ENCODE measurements at regions not wholly inside any gene's neighbourhood (a gene's known extent, or its start where the extent isn't known, plus 50 kb on each side); places are given as distances from the start of the nearest gene placed in this dataset.
"Not testable (repeated sequence)": the region's sequence is repeated elsewhere in the genome, so short reads cannot be mapped to it uniquely, and the experiment has no call there.

DNA sequence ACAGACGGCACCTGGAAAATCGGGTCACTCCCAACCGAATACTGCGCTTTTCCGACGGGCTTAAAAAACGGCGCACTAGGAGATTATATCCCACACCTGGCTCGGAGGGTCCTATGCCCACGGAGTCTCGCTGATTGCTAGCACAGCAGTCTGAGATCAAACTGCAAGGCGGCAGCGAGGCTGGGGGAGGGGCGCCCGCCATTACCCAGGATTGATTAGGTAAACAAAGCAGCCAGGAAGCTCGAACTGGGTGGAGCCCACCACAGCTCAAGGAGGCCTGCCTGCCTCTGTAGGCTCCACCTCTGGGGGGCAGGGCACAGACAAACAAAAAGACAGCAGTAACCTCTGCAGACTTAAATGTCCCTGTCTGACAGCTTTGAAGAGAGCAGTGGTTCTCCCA lies 64.5 kb downstream of the SLC30A10 start:
- not testable (repeated sequence) for DNase-seq (ENCODE audit: low read depth, low spot score)

DNA sequence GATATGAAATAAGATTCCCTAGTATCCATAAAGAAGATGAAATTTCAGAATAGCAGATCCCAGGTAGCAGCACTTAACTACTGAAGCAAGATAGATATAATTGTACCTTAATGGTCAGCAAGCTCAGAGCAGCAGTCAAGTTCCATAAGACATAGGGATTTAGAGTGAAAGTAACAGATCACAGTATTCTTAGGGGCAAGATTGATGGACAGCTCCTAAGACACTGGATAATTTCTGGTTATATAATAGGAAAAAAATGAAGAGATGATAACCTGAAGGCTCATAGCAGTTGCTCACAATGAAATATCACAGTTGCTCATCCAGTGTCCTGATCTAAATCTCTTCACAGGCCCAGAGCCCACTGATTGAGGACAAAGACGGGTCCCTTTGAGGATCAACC lies 66.0 kb downstream of the SLC30A10 start:
- DNase-seq (ENCODE audit: low read depth, low spot score) = no peak

DNA sequence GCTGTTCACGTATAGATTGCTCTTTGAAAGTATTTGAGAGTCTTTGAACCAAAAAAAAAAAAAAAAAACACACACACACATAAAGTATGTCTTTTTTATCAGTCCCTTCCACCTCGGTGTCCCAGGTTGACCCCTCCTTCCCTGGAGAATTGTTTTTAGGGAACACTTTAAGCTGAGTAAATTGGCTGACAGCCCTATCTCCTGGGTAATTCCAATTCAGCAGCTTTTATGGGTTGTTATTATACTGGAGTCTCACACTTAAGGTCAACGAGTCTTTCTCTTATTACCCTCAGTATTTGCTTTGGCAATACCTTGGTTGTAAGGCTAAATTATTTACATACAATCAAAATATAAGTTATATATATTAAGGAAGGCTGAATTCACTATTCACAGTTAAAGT lies 69.4 kb downstream of the SLC30A10 start:
- no peak for DNase-seq (ENCODE audit: low read depth, low spot score)

DNA sequence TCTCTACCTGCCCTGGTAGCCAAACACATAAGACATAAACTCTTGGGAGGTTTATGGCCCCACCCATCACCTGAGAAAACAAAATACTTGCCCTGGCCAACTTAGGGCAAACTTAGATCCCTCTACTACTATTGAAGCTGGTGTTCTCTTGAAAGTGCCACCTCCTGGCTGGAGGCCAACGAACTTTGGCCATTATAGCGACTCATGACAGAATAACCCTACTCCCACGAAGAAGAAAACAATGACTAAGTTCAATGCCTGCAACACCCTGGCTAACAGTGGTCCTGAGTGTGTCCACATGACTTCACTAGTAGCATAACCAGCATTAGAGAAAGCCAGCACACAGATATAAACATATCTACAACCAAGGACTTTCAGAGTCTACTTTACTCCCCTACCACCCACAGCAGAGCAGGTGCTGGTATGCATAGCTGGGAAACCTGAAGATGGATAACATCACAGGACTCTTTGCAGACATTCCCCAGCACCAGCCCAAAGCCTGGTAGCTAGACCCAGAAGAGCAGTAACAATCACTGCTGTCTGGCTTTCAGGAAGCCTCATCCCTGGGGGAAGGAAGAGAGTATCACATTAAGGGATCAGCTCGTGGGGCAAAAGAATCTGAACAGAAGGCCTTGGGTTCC lies 81.0 kb downstream of the SLC30A10 start:
- DNase-seq (ENCODE audit: low read depth, low spot score) = no peak

DNA sequence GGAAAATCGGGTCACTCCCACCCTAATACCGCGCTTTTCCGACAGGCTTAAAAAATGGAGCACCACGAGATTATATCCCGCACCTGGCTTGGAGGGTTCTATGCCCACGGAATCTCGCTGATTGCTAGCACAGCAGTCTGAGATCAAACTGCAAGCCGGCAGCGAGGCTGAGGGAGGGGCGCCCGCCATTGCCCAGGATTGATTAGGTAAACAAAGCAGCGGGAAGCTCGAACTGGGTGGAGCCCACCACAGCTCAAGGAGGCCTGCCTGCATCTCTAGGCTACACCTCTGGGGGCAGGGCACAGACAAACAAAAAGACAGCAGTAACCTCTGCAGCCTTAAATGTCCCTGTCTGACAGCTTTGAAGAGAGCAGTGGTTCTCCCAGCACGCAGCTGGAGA lies 88.8 kb downstream of the SLC30A10 start:
- DNase-seq (ENCODE audit: low read depth, low spot score) = not testable (repeated sequence)

DNA sequence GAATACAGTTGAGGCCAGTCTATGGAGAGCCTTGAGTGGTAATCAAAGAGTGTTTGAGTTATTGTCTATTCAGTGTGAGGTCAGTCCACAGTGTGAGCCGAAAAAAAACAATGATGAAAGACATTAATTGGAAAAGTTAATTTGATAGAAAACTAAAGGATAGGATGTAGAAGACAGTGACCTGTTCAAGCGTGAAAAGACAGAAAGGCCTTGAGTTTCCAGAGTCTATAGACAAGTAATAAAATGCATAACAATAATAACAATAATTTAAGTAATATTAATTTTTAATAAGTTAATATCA lies 90.4 kb downstream of the SLC30A10 start:
- DNase-seq (ENCODE audit: low read depth, low spot score) = no peak

DNA sequence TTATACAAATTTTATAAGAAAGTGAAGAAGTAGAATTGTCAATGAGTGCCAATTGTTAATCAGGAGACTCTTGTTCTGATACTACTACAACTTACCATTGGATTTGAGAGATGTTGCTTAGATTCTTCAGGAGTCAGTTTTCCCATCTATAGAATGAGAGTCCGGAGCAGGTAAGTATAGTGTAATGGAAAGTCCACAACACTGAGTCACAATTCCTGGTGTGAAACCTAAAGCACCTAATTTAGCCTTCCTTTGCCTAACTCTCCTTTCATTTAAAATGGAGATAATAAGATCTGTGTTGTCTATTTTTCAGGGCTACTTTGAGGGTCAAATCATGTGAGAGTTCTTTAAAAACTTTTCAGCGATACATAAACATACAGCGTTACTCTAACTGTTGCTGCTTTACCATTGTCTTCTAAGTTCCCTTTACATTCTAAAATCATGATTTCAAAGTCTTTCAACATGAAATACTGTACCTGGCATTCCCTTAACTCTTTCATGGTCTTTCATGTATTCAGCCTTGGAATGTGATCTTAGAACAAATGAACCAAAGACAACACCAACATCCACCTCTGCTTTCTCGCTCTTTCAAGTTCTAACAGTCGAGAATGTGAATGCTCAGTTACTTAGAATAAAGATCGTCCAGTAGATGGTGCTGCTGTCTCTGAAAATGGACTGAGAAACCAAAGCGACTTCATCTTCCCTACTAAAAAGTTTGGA lies 90.9 kb downstream of the SLC30A10 start:
- DNase-seq (ENCODE audit: low read depth, low spot score) = peak; percentile 34

DNA sequence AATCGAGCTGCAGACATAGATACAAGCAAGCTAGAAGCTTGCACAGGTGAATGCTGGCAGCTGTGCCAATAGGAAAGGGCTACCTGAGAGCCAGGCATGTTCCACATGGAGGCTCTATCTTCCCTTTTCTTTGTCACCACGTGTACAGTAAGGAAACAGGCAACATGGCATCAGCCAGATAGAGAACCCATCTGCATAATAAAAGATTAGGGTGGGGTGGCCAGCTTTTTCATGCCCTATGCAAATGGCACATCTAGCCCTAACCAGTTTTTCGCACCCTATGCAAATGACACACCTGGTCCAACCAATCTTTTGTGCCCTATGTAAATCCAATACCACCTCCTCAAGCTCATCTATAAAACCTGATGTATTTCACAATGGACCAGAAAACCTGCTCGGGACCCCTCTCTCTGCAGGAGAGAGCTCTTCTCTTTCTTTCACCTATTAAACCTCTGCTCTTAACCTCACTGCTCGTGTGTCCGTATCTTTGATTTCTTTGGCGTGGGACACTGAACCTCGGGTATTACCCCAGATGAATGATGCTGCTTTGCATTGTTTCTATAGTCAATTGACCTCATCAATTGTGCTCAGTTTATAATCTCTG lies 93.9 kb downstream of the SLC30A10 start:
- no peak for DNase-seq (ENCODE audit: low read depth, low spot score)

DNA sequence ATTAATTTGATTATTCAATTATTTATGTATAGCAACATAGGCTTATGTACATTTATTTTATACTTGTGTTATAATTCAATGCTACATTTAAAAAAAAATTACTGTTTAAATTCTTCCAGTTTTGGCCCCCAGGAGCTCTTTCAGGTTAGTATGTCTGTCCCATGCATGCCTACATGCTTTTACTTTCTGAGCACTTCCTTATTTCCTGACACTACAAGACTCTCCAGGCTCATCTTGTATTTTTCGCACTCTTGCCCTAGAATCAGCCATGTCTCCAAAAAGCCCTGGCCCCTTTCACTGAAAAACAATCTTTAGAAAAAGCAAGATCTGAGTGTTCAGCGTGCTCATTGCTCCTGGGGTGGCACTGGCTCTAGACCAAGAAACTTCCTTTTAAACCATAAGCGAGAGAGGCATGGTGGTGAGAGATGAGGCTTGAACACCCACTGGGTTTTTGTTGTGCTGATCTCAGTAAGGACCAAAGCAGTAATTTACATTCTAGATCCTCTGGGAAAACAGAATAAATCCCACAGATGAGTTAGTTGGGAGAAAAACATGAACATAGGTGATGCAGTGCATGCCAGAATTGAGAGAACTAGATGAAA lies 95.0 kb downstream of the SLC30A10 start:
- no peak for DNase-seq (ENCODE audit: low read depth, low spot score)

DNA sequence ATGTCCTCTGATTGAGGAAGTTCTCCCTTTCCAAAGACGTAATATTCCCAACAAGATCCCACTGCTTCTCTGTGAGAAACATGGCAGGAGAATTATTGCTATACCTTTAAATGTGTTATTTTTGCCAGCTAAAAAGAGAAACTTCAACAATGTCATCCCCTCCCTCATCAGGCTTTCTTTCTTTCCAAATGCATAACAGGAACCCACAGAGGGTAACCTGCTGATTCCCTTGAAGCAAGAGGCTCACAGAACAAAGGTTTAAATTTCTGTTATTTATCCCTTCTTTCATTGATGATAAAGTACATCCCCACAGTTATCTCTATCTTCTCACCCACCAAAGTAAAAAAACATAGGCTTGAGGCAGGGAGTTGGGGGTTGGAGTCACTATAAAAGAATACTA lies 102.1 kb downstream of the SLC30A10 start:
- no peak for DNase-seq (ENCODE audit: low read depth, low spot score)

DNA sequence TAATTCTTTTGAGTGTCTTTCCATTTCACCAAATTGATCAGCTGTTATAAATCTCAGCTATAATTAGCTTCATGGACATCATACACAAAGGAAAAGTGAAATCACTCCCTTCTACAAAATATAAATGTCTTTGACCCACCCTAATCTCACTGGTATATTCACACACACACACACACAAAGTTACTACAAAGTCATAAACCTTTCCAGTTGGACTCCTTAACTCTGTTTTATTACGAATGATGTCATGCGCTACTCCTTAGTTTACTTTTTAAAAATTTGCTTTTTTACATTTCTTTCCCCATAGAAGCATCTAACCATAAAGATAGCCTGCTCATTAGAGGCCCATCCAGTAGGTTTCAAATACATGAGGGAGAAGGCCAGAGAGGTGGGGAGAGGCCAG lies 103.0 kb downstream of the SLC30A10 start:
- DNase-seq (ENCODE audit: low read depth, low spot score) = no peak

DNA sequence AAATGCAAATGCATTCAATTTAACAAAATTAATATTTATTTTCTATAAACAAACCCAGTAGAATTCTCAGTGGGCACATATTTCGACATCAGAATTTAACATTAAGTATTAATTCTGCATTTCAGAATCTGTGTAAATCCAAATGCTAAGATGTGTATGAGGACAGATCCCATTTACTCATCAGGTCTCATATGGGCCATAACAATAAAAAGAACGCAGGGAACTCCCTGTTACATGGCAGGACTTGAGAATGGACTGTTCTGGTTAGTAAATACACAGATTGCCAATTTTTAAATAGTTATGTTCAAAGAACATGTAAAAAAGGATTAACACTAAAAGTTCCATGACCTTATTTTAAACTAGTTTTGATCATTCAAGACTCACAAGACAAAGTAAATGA lies 104.0 kb downstream of the SLC30A10 start:
- no peak for DNase-seq (ENCODE audit: low read depth, low spot score)

DNA sequence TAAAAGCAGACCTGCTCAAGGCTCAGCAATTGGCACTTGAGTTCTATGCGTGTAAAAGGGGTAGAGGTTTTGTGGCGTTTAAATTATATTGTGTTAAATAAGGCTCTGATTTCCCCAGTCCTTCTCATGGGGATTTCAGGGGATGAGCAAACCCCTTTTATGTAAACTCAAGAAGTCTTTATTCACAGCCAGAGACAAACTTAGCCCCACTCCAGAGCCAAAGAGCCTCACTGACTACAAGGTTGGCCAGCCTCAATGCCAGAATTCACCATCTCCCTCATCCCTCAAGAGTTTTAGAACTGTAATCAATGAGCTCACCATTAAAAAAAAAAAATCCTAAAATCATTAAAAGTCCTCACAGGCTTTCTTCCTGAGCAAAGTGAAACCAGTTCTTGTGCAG lies 107.8 kb downstream of the SLC30A10 start:
- no peak for DNase-seq (ENCODE audit: low read depth, low spot score)

DNA sequence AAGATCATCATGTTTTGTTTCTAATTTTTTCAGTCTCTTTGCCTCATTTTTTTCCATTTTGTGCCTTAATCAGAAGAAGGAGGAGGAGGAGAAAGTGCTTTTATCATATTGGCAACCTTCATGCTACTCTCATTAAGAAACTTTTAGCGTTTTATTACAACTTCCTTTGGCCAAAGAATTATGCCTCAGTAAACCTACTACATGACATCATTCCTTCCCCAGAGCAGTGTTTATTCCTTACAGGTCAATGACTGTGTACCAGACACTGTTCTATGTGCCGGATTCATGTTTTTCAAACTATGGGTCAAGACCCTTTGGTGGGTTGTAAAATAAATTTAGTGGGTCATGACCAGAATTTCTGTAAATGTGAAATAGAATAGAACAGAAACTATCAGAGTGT lies 110.4 kb downstream of the SLC30A10 start:
- DNase-seq (ENCODE audit: low read depth, low spot score) = no peak

DNA sequence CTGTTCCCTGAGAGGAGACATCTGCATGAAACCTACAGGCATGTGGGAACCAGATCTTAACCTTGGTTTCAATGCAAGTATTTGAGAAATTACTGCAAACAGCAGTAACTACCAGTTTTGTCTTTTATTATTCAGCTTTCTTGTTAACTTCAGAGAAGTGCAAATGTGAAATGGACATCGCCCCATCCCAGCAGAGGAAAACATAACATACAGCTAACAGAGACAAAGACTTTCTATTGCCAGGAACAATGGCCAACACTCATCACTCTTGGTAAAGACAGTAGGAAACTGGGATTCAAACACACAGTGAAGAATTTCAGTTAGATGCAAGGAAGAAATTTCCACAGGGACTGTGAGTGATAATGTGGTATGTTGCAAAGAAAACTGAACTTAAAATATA lies 115.1 kb downstream of the SLC30A10 start:
- DNase-seq (ENCODE audit: low read depth, low spot score) = no peak

DNA sequence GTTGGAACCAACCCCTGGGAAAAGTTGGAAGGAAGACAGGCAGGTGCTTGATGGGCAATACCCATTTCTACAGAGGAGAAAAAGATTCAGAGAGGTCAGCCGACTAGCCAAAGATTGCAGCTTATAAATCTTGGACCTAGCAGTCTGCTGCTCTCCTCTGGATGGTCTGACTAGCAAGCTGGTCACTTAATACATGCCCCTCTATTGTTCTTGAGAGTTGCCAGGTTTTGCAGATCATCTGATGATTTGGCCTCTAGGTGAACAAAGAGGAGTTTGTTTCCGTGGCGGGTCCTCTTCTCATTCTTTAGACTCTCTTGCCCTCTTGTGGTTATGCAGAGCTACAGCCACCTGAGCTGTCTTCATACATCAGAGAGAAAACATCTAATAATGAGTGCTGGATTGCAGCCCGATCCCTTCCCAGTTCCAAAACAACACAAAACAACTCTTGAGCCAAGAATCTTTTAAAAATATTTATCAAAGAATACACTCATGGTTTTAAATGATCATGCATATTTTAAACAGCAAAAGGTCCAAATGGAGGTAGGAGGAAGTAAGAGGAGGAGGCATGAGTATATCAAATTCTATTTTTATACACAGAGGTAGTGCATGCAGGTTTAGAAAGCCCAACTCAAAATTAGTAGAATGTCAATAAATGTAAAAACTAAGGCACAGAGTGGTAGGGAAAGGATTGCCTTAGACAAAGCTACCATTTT lies 115.7 kb downstream of the SLC30A10 start:
- no peak for DNase-seq (ENCODE audit: low read depth, low spot score)

DNA sequence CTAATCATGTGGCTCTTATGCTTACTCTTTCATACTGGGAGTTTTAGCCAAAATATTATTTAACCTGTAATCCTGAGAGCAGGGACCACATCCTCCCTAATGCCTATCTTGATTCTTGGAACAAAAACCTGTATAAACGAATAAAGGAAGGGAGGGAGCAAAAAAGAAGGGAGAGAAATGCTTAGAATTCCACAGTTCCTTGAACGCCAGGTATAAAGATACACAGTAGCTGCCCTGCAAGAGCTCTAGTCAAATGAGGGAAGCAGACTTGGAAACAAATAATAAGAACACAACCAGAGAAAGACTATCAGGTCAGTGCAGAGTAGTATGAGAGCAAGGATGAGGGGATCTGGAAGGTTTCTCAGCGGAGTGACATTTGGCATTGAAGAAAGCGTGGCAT lies 116.3 kb downstream of the SLC30A10 start:
- DNase-seq (ENCODE audit: low read depth, low spot score) = no peak

DNA sequence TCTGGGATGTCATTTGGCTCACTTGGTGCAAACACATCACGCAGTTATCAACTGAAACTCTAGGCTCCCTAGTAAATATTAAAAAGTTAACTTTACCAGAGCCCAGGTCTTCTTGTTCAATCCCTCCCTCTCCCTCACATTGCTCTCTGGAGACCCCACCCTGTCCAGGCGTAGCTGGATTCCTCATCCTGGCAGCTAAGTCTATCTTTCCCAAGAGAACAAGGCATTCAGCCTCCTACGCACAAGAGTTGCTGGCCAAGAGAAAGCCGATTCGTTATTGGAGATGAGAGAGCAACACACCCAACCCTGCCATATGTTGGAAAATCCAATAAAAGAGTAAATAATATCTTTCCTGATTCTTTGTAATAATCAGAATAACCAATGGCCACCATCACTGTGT lies 117.9 kb downstream of the SLC30A10 start:
- no peak for DNase-seq (ENCODE audit: low read depth, low spot score)

DNA sequence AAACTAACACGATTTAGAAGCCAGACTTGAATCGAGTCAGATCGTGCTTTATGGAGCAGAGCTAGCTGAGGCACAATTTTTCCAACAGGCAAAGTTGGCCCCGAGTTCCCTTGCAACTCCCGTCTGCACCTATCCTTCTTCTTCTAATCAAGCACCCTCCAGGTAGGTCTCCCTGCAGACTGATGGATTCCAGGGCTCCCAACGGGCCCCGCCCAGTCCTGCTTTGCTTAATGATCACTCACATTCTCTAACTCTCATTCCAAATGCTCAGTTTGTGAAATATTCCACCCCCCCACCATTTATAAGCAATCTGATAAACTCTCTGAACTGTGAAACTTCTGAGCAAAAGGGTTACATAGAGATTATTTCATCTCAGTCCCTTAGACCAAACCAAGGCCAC lies 119.6 kb downstream of the SLC30A10 start:
- DNase-seq (ENCODE audit: low read depth, low spot score) = no peak

DNA sequence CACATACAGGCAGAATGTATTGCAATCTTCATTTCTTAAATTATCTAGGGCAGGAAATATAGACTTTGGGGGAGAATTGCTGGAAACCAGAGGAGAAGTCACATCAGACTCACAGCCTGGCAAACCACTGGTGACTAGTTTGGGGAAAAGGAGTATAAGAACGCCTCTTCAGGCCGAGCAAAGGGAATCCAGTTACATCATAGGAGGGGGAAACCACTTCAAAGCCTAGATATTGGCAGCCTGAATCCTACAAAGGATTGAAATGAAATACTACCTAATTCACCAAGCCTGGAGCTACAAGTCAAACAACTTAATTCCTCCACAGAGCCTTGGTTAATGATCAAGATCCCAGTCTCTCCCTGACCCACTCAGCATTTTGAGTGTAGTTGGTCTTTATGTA lies 121.7 kb downstream of the SLC30A10 start:
- no peak for DNase-seq (ENCODE audit: low read depth, low spot score)

DNA sequence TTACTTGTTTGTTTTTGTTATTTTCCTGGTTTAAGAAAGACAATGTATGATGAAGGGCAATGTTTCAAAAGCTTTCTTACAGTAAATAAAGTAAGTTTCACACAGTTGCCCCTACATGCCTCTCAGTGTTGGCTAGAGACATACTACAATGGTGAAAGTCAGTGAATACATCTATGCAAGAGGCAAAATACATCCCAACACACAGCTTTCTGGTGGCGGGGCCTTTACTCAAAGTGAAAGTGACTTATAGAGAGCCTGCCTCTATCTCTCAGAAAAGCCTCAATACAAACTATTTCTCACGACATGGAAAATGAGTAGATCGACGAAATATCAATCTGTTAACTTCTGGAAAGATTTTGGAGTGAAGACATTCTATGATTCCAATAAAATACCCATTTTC lies 122.3 kb downstream of the SLC30A10 start:
- DNase-seq (ENCODE audit: low read depth, low spot score) = no peak

DNA sequence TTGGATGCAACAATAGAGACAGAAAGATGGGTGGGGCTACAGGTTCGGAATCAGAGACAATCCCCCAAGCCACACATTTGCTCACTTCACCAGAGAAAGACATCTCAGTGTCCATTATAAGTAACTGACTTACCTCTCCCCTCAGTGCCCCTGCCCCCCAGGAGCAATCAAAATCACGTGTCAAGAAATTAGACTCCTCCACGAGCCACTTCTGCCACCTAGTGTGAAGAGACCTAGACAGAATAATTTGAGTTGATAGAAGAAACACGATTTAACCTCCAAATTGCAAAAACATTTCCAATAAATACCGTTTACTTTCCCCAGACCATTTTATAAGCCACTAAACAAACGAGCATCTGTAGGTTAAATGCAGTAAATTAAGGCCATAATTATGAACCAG lies 123.2 kb downstream of the SLC30A10 start:
- DNase-seq (ENCODE audit: low read depth, low spot score) = no peak
